ENCODE measurements at regions not wholly inside any gene's neighbourhood (a gene's known extent, or its start where the extent isn't known, plus 50 kb on each side); places are given as distances from the start of the nearest gene placed in this dataset.

DNA sequence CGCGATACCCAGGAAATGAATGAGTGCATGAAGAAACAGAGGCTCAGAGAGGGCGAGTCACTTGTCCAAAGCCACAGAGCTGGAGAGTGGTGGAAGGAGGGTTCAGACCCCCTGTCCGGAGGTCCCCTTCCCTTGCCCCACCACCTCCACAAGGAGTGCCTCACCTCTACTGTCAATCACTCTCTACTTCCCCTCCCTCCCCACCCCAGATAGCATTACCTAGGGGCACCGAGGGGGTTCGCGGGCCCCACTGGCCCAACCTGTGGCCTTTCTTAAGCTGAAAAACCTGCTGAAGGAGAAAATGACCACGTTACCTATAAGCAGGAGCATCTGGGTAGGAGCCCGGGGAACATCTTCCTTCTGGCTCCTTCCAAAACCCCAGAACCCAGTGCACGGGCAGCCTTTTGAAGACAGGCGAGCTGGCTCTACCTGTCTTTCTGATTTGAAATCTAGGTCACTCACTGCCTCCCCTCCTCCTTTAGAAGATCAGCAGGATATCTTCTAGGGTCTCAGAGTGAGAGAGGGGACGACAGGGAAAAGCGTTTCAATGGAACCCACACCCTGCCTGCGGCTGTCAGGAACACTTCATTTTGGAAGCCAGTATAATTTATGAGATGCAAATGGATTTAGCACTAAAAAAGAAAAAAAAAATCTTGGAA is 89.9 kb upstream of the MEF2A start:
- Histone ChIP-seq H2AFZ (no peak overlapping the region), H4K20me1 (ENCODE audit: insufficient read depth, poor library complexity, severe bottlenecking) (no peaks in the 10 kb centered on the region), H3K4me2 (no peak overlapping the region), H3K4me3 (no peak overlapping the region), H3K27me3 (no peaks in the 10 kb centered on the region), H3K79me2 (no peaks in the 10 kb centered on the region), H3K9me2 (replicated peaks; ENCODE audit: insufficient read depth) (no peaks in the 10 kb centered on the region), H3K27ac (peak overlapping the region; percentile 2), H3K9me3 (ENCODE audit: low read depth) (no peaks in the 10 kb centered on the region), H3K36me3 (replicated peaks; ENCODE audit: insufficient read depth, low read depth) (no peaks in the 10 kb centered on the region), H3K4me1 (ENCODE audit: insufficient read depth) (peaks cover 20% of the 10 kb centered on the region)
- TF ChIP-seq EZH2 (IDR thresholded peaks at IDR 0.05; ENCODE audit: borderline replicate concordance) = no peak
- TF ChIP-seq EZH2phosphoT487 (IDR thresholded peaks at IDR 0.05; ENCODE audit: low read depth, severe bottlenecking, unreplicated experiment) = no peak
- TF ChIP-seq, protein P1, sequence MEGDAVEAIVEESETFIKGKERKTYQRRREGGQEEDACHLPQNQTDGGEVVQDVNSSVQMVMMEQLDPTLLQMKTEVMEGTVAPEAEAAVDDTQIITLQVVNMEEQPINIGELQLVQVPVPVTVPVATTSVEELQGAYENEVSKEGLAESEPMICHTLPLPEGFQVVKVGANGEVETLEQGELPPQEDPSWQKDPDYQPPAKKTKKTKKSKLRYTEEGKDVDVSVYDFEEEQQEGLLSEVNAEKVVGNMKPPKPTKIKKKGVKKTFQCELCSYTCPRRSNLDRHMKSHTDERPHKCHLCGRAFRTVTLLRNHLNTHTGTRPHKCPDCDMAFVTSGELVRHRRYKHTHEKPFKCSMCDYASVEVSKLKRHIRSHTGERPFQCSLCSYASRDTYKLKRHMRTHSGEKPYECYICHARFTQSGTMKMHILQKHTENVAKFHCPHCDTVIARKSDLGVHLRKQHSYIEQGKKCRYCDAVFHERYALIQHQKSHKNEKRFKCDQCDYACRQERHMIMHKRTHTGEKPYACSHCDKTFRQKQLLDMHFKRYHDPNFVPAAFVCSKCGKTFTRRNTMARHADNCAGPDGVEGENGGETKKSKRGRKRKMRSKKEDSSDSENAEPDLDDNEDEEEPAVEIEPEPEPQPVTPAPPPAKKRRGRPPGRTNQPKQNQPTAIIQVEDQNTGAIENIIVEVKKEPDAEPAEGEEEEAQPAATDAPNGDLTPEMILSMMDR (IDR thresholded peaks at IDR 0.05; ENCODE audit: poor library complexity) = no peak
- no peak for DNase-seq (ENCODE audit: low spot score)
- WGBS (ENCODE audit: low lambda C conversion rate, missing lambda C conversion rate) = 86% methylated on average over 14 of the region's 14 CpGs

DNA sequence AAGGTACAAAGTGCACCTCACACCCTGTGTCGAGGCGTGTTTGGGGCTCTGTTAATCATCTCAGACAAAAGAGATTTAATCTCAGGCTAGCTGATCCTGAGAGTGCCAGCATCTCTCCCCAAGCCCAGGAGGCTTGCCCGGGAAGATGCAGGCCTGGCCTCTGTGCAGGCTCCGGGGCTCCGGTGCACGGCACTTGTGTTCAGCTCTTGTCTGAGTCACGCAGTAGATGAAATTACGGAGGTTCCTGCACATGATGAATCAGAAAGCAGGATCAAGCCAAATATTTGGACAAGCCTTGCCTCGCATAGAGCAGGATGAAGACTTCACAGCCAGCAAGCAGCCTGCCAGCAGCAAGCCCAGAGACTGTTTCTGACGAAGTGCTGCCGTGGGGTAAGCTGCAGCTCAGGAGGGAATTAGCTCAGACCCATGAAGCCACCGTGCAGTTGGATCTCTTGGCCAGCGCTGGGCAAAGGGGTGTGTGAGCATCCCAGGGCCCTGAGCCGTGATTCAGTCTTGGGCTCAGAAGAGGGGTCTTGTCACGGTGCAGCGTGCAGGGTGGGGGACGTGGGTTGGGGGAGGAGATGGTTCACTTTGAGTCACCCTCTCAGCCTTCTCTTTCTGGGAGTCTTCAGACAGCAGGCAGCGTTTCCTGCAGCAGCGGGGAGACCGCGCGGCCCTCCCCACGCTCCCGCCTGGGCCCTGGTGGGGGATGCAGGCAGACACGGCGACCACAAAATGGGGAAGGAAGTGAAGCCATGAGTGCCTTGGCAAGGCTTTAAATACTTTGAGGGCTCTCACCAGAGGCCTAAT is 89.2 kb upstream of the MEF2A start:
- peak overlapping the region; percentile 28 for H3K27ac ChIP-seq
- H3K4me1 ChIP-seq (ENCODE audit: insufficient read depth) = peaks cover 20% of the 10 kb centered on the region
- H3K79me2 ChIP-seq = no peaks in the 10 kb centered on the region
- DNase-seq (ENCODE audit: low spot score) = peak; percentile 74
- no peaks in the 10 kb centered on the region for H4K20me1 ChIP-seq (ENCODE audit: insufficient read depth, poor library complexity, severe bottlenecking)
- H3K27me3 ChIP-seq = no peaks in the 10 kb centered on the region
- H3K9me3 ChIP-seq (ENCODE audit: low read depth) = no peaks in the 10 kb centered on the region
- no peaks in the 10 kb centered on the region for H3K9me2 ChIP-seq (replicated peaks; ENCODE audit: insufficient read depth)
- TF ChIP-seq, protein P1 (IDR thresholded peaks at IDR 0.05; ENCODE audit: poor library complexity) = no peak
- H2AFZ ChIP-seq = no peak overlapping the region
- 57% methylated on average over 25 of the region's 26 CpGs for WGBS (ENCODE audit: low lambda C conversion rate, missing lambda C conversion rate)
- no peaks in the 10 kb centered on the region for H3K36me3 ChIP-seq (replicated peaks; ENCODE audit: insufficient read depth, low read depth)
- peak overlapping the region; percentile 30 for H3K4me2 ChIP-seq
- no peak overlapping the region for H3K4me3 ChIP-seq

DNA sequence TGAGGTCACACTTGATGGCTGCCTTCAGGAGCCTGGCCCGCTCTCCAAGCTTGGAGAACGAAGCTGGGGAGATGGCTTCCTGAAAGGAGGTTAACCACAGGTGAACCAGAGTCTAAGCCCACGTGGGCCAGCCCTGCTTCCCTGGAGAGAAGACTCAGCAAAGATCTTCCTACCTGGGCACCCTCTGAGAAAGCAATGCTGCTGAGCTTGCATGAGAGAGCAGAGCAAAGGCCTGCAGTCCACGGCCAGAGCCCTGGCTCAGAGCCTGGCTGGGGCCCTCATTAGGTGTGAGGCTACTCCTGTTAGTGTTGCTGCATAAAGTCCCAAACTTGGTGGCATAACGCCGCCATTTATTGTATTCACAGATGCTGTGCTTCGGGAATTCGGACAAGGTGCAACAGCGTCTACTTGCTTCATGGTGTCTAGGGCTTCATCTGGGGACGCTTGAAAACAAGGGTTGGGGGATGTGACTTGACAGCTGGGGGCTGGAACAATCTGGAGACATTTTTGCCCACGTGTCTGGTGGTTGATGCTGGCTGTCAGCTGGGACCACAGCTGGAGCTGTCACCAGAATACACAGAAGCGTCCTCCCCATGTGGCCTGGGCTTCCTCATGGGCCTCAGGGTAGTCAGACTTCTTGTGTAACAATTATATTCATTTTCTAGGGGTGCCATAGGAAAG is 87.9 kb upstream of the MEF2A start:
- H4K20me1 ChIP-seq (ENCODE audit: insufficient read depth, poor library complexity, severe bottlenecking) = no peaks in the 10 kb centered on the region
- H3K9me2 ChIP-seq (replicated peaks; ENCODE audit: insufficient read depth) = no peaks in the 10 kb centered on the region
- TF ChIP-seq, protein P1 (IDR thresholded peaks at IDR 0.05; ENCODE audit: poor library complexity) = no peak
- TF ChIP-seq EZH2phosphoT487 (IDR thresholded peaks at IDR 0.05; ENCODE audit: low read depth, severe bottlenecking, unreplicated experiment) = no peak
- no peak for TF ChIP-seq EZH2 (IDR thresholded peaks at IDR 0.05; ENCODE audit: borderline replicate concordance)
- H3K9me3 ChIP-seq (ENCODE audit: low read depth) = no peaks in the 10 kb centered on the region
- H3K4me1 ChIP-seq (ENCODE audit: insufficient read depth) = peaks cover 20% of the 10 kb centered on the region
- no peak for DNase-seq (ENCODE audit: low spot score)
- H3K27ac ChIP-seq = no peak overlapping the region
- H3K4me3 ChIP-seq = no peak overlapping the region
- 90% methylated on average over 12 of the region's 12 CpGs for WGBS (ENCODE audit: low lambda C conversion rate, missing lambda C conversion rate)
- no peak overlapping the region for H2AFZ ChIP-seq
- H3K27me3 ChIP-seq = no peaks in the 10 kb centered on the region
- no peak overlapping the region for H3K4me2 ChIP-seq
- no peaks in the 10 kb centered on the region for H3K36me3 ChIP-seq (replicated peaks; ENCODE audit: insufficient read depth, low read depth)
- no peaks in the 10 kb centered on the region for H3K79me2 ChIP-seq
